A673 (cell line): ENCODE measurements at regions not wholly inside any gene's neighbourhood (a gene's known extent, or its start where the extent isn't known, plus 50 kb on each side); places are given as distances from the start of the nearest gene placed in this dataset.
"Not testable (repeated sequence)": the region's sequence is repeated elsewhere in the genome, so short reads cannot be mapped to it uniquely, and the experiment has no call there.

Source experiments
- BruUV-seq: library from RNA; stranded (reverse); fragments of 400-500 nt; replicated peaks from 2 replicates; lab custom pipeline; 2021; lab: Mats Ljungman, UMichigan
- CTCF ChIA-PET: fragments of 300-600 bp; sonication (Branson Sonifier 250); formaldehyde crosslinking; loops from one replicate; lab custom pipeline; 2022; ENCODE audit warnings: antibody characterized with exemption; lab: Charles Lee
- POLR2A ChIA-PET: fragments of 300-600 bp; sonication (Branson Sonifier 250); formaldehyde crosslinking; loops from one replicate; lab custom pipeline; 2022; ENCODE audit warnings: antibody characterized with exemption; ENCODE audit not compliant: low non-redundant PET; lab: Charles Lee
- DNase-seq: peaks from one replicate; pipeline ENCODE4 v3.0.0-alpha.2; 2015; ENCODE audit warnings: low spot score
- H3K27ac ChIP-seq: fragments of 200-600 bp; sonication (generic); 2 replicates; pipeline ENCODE4 v1.5.1; 2016; ENCODE audit warnings: mixed run types, low read depth, mild to moderate bottlenecking, mixed read lengths, antibody characterized with exemption, low read length; ENCODE audit not compliant: poor library complexity, severe bottlenecking
- H3K27me3 ChIP-seq: fragments of 200-600 bp; sonication (generic); replicated peaks from 2 replicates; pipeline ENCODE4 v1.6.1; 2017; ENCODE audit warnings: mixed run types, low read depth, mild to moderate bottlenecking, mixed read lengths, antibody characterized with exemption, low read length; ENCODE audit not compliant: insufficient read depth, poor library complexity
- H3K36me3 ChIP-seq: fragments of 200-600 bp; sonication (generic); 2 replicates; pipeline ENCODE4 v1.6.1; 2016; ENCODE audit warnings: mixed run types, mild to moderate bottlenecking, mixed read lengths, antibody characterized with exemption, low read length; ENCODE audit not compliant: insufficient read depth, poor library complexity, severe bottlenecking
- H3K4me1 ChIP-seq: fragments of 200-600 bp; sonication (generic); 2 replicates; pipeline ENCODE4 v1.6.1; 2017; ENCODE audit warnings: mixed run types, mild to moderate bottlenecking, mixed read lengths, antibody characterized with exemption, low read length; ENCODE audit not compliant: insufficient read depth, poor library complexity, severe bottlenecking
- H3K4me3 ChIP-seq: fragments of 200-600 bp; sonication (generic); 2 replicates; pipeline ENCODE4 v1.5.1; 2016; ENCODE audit warnings: low read depth, mixed run types, mild to moderate bottlenecking, mixed read lengths, low read length; ENCODE audit not compliant: poor library complexity, severe bottlenecking
- H3K9me3 ChIP-seq: fragments of 200-600 bp; sonication (generic); 2 replicates; pipeline ENCODE4 v1.6.1; 2016; ENCODE audit warnings: mixed run types, low read depth, mild to moderate bottlenecking, mixed read lengths, antibody characterized with exemption, low read length; ENCODE audit not compliant: poor library complexity, severe bottlenecking
- CTCF ChIP-seq: fragments of 300-800, 200-600 bp; sonication (generic); conservative IDR thresholded peaks from 2 replicates; pipeline ENCODE4 v1.5.1; 2017; ENCODE audit warnings: low read depth, mild to moderate bottlenecking, antibody characterized with exemption, low read length, moderate library complexity, mixed read lengths
- EZH2 ChIP-seq: fragments of 200-600 bp; sonication (generic); IDR thresholded peaks from 2 replicates; pipeline ENCODE4 v1.6.1; 2017; ENCODE audit warnings: borderline replicate concordance, low read depth, mild to moderate bottlenecking, mixed read lengths, antibody characterized with exemption, low read length; ENCODE audit not compliant: poor library complexity, severe bottlenecking
- intact Hi-C: fragments of 100-400 bp; cut with micrococcal nuclease; formaldehyde crosslinking; loops from one replicate; pipeline ENCODE4 v1.10.0; 2022; ENCODE audit not compliant: unreplicated experiment

GRCh38 chr10:25869067-25869591, 64.9 kb upstream of the MYO3A start:
- DNase-seq = no peak
- H3K9me3 ChIP-seq = no peaks in the 10 kb centered on the region
- TF ChIP-seq CTCF (no peak), EZH2 (no peak)
- no peak overlapping the region for H3K4me3 ChIP-seq
- CTCF ChIA-PET = no interaction called here
- POLR2A ChIA-PET = no interaction called here
- no peaks in the 10 kb centered on the region for H3K4me1 ChIP-seq
- H3K36me3 ChIP-seq = no peaks in the 10 kb centered on the region
- no peak overlapping the region for H3K27ac ChIP-seq
- intact Hi-C loops = no loop called here
- no TSS peak for BruUV-seq
- no peaks in the 10 kb centered on the region for H3K27me3 ChIP-seq

GRCh38 chr10:25869609-25870008, 64.4 kb upstream of the MYO3A start:
- ChIA-PET POLR2A (no interaction called here), CTCF (no interaction called here)
- no TSS peak for BruUV-seq

DNA sequence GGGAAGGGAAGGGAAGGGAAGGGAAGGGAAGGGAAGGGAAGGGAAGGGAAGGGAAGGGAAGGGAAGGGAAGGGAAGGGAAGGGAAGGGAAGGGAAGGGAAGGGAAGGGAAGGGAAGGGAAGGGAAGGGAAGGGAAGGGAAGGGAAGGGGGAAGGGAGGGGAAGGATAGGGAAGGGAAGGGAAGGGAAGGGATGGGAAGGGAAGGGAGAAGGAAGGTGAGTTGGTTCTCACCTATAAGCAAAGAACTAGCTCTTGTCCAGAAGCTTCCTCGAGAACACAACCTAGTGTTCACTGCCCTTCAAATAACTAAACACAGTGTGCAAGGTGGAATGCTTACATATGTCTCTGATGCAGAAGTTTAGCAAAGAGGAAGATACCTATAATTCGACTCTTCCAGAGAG, 59.6 kb upstream of the MYO3A start:
- DNase-seq, H3K27me3 ChIP-seq, H3K4me1 ChIP-seq, H3K36me3 ChIP-seq, BruUV-seq, H3K9me3 ChIP-seq, H3K27ac ChIP-seq, H3K4me3 ChIP-seq: not testable (repeated sequence)
- intact Hi-C loops = loop anchor here (2.0 to 10.0 kb wide), 2 partner anchors 150 to 682 kb away; no protein-coding TSS in a partner anchor
- ChIA-PET CTCF (interaction anchor here (1.4 to 1.5 kb wide), 2 partner anchors 149 to 395 kb away, joined by 5 to 7 read pairs; no protein-coding TSS in a partner anchor), POLR2A (interaction anchor here (0.6 kb wide), 1 partner anchor 638 kb away, joined by 3 read pairs; no protein-coding TSS in a partner anchor)

More at GRCh38 chr10:25869609-25870008, 64.4 kb upstream of the MYO3A start:
- no peak for TF ChIP-seq EZH2
- no peak for TF ChIP-seq CTCF
- intact Hi-C loops = loop anchor here (10.0 kb wide), 1 partner anchor 145 kb away; no protein-coding TSS in a partner anchor
- Histone ChIP-seq H3K9me3 (no peaks in the 10 kb centered on the region), H3K4me3 (no peak overlapping the region), H3K4me1 (no peaks in the 10 kb centered on the region), H3K27ac (no peak overlapping the region), H3K27me3 (no peaks in the 10 kb centered on the region), H3K36me3 (no peaks in the 10 kb centered on the region)
- DNase-seq = no peak
